ENCODE measurements at regions not wholly inside any gene's neighbourhood (a gene's known extent, or its start where the extent isn't known, plus 50 kb on each side); places are given as distances from the start of the nearest gene placed in this dataset.

DNA sequence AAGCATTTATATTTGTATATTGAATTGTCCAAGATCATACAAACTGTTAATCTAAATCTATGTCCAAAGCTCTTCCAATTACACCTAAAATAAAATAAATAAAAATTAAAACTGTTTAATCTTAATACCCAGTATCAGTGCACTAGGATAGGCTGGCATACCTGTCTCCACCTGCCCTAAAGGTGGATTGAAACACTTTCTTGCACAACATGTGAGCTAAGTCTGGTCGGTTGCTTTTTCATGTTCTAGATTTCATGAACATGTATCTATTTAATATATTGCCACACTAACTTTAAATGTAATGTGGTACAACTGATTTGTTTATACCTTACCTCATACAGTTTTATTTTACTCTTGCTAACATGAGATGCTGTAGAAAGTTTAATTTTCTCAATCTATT, 193.0 kb downstream of the VGLL3 start (continued):
- TF ChIP-seq, protein P1, sequence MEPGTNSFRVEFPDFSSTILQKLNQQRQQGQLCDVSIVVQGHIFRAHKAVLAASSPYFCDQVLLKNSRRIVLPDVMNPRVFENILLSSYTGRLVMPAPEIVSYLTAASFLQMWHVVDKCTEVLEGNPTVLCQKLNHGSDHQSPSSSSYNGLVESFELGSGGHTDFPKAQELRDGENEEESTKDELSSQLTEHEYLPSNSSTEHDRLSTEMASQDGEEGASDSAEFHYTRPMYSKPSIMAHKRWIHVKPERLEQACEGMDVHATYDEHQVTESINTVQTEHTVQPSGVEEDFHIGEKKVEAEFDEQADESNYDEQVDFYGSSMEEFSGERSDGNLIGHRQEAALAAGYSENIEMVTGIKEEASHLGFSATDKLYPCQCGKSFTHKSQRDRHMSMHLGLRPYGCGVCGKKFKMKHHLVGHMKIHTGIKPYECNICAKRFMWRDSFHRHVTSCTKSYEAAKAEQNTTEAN (CRISPR knock-in tag; IDR thresholded peaks at IDR 0.05) = no peak
- no peak for TF ChIP-seq ZBTB21 (CRISPR knock-in tag; IDR thresholded peaks at IDR 0.05; ENCODE audit: borderline replicate concordance)

DNA sequence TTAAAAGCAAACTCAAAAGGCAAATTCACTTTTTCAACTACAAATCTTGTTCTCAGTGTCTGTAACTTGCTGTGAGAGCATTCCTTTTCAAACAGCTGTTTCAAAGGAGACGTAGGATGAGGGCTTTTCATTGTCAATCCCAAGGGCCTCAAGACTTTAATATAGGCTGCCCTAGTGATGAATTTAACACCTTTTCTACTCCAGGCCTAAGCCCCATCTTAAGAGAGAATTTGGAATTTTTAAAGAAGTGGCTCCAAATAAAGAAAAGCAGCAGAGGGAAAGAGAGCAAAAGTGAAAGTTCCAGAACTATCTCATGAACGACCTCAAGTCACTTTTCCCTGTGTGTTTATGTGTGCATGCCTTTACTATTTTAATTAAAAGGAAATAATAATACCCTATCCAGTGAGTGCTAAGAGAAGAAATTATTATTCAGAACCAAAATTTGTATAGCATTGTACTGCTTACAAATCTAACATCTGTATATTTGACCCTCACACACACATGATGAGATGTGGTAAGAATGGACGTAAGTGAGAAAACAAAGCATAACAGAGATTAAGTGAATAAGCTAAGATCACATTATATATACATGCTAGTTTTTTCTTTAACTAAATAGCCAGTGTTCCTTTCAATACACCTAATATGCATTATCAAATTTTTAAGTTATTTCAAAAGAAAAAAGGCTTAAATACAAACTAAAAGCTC, 196.4 kb downstream of the VGLL3 start:
- H3K4me3 Mint-ChIP-seq = no peak overlapping the region
- no peaks in the 10 kb centered on the region for H3K27me3 Mint-ChIP-seq (ENCODE audit: low read depth)
- no peaks in the 10 kb centered on the region for H3K9me3 Mint-ChIP-seq
- no peak for DNase-seq (ENCODE audit: low spot score)
- ATAC-seq = no peak
- ChIA-PET POLR2A (interaction anchor here (0.5 to 1.1 kb wide), 2 partner anchors 23 to 586 kb away, joined by 3 to 6 read pairs; no protein-coding TSS in a partner anchor), CTCF (no interaction called here)
- H3K27ac Mint-ChIP-seq = no peak overlapping the region
- H3K4me1 Mint-ChIP-seq = peaks cover 9% of the 10 kb centered on the region
- no peaks in the 10 kb centered on the region for H3K36me3 Mint-ChIP-seq
- TF ChIP-seq CBFB (CRISPR knock-in tag; IDR thresholded peaks at IDR 0.05; ENCODE audit: low read depth) = no peak
- no peak for TF ChIP-seq ZNF423 (CRISPR knock-in tag; IDR thresholded peaks at IDR 0.05)
- no peak for TF ChIP-seq ZNF219 (CRISPR knock-in tag; IDR thresholded peaks at IDR 0.05; ENCODE audit: borderline replicate concordance)
- no peak for TF ChIP-seq ZNF138 (CRISPR knock-in tag; conservative IDR thresholded peaks at IDR 0.05)
- no peak for TF ChIP-seq JUN (CRISPR knock-in tag; IDR thresholded peaks at IDR 0.05)
- no peak for TF ChIP-seq ELF4 (CRISPR knock-in tag; IDR thresholded peaks at IDR 0.05; ENCODE audit: low read depth)
- TF ChIP-seq SP1 (CRISPR knock-in tag; conservative IDR thresholded peaks at IDR 0.05) = no peak
- TF ChIP-seq CREB1 (CRISPR knock-in tag; IDR thresholded peaks at IDR 0.05) = no peak
- TF ChIP-seq IRF2 (CRISPR knock-in tag; IDR thresholded peaks at IDR 0.05; ENCODE audit: borderline replicate concordance, low read depth) = no peak
- TF ChIP-seq OVOL2 (CRISPR knock-in tag; IDR thresholded peaks at IDR 0.05; ENCODE audit: borderline replicate concordance) = no peak
- no peak for TF ChIP-seq GTF2I (CRISPR knock-in tag; conservative IDR thresholded peaks at IDR 0.05)
- TF ChIP-seq HMGA2 (CRISPR knock-in tag; IDR thresholded peaks at IDR 0.05) = no peak
- TF ChIP-seq TP53 (CRISPR knock-in tag; IDR thresholded peaks at IDR 0.05) = no peak
- no peak for TF ChIP-seq ZNF121 (CRISPR knock-in tag; IDR thresholded peaks at IDR 0.05)
- TF ChIP-seq NR2C2 (CRISPR knock-in tag; IDR thresholded peaks at IDR 0.05) = no peak

DNA sequence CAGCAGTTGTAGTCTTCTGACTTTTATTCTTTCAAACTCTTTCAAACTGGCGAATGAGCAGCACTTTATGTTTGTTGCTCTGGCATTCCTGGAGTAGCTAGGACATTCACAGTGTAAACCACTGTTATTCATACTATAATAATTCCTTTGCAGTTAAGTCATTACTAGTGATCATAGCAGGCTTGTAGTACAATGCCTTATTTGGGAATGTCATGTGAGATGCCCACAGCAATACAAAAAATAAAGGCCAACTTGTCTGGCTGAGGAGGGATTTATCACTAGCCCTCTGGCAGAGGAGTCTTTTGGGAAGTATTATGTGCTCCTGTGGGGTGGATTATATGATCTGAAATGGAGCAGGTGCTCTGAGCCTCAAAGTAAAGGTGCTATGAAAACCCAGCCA, 197.2 kb downstream of the VGLL3 start:
- ChIA-PET POLR2A (no interaction called here), CTCF (no interaction called here)
- H3K4me3 Mint-ChIP-seq = no peak overlapping the region
- no peaks in the 10 kb centered on the region for H3K36me3 Mint-ChIP-seq
- ATAC-seq (peak; percentile 75), DNase-seq (ENCODE audit: low spot score) (no peak)
- no peaks in the 10 kb centered on the region for H3K9me3 Mint-ChIP-seq
- H3K27me3 Mint-ChIP-seq (ENCODE audit: low read depth) = no peaks in the 10 kb centered on the region
- H3K27ac Mint-ChIP-seq = no peak overlapping the region
- H3K4me1 Mint-ChIP-seq = peaks cover 9% of the 10 kb centered on the region
- TF ChIP-seq HMGA2 (CRISPR knock-in tag; IDR thresholded peaks at IDR 0.05) (no peak), NFATC4 (CRISPR knock-in tag; IDR thresholded peaks at IDR 0.05) (no peak), MYBL2 (CRISPR knock-in tag; IDR thresholded peaks at IDR 0.05) (no peak), ZNF232 (CRISPR knock-in tag; IDR thresholded peaks at IDR 0.05) (no peak), ZNF416 (CRISPR knock-in tag; IDR thresholded peaks at IDR 0.05) (no peak), TEAD4 (CRISPR knock-in tag; IDR thresholded peaks at IDR 0.05) (no peak), ZNF138 (CRISPR knock-in tag; conservative IDR thresholded peaks at IDR 0.05) (no peak), SOX15 (CRISPR knock-in tag; IDR thresholded peaks at IDR 0.05) (no peak), IRF2 (CRISPR knock-in tag; IDR thresholded peaks at IDR 0.05; ENCODE audit: borderline replicate concordance, low read depth) (no peak), ESRRA (CRISPR knock-in tag; IDR thresholded peaks at IDR 0.05; ENCODE audit: borderline replicate concordance) (no peak), TEAD1 (CRISPR knock-in tag; IDR thresholded peaks at IDR 0.05) (no peak)
- TF ChIP-seq, protein P2, sequence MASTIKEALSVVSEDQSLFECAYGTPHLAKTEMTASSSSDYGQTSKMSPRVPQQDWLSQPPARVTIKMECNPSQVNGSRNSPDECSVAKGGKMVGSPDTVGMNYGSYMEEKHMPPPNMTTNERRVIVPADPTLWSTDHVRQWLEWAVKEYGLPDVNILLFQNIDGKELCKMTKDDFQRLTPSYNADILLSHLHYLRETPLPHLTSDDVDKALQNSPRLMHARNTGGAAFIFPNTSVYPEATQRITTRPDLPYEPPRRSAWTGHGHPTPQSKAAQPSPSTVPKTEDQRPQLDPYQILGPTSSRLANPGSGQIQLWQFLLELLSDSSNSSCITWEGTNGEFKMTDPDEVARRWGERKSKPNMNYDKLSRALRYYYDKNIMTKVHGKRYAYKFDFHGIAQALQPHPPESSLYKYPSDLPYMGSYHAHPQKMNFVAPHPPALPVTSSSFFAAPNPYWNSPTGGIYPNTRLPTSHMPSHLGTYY (CRISPR knock-in tag; IDR thresholded peaks at IDR 0.05) = no peak
- TF ChIP-seq, protein P3, sequence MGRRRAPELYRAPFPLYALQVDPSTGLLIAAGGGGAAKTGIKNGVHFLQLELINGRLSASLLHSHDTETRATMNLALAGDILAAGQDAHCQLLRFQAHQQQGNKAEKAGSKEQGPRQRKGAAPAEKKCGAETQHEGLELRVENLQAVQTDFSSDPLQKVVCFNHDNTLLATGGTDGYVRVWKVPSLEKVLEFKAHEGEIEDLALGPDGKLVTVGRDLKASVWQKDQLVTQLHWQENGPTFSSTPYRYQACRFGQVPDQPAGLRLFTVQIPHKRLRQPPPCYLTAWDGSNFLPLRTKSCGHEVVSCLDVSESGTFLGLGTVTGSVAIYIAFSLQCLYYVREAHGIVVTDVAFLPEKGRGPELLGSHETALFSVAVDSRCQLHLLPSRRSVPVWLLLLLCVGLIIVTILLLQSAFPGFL (CRISPR knock-in tag; IDR thresholded peaks at IDR 0.05; ENCODE audit: borderline replicate concordance) = no peak
- TF ChIP-seq, protein P4, sequence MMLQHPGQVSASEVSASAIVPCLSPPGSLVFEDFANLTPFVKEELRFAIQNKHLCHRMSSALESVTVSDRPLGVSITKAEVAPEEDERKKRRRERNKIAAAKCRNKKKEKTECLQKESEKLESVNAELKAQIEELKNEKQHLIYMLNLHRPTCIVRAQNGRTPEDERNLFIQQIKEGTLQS (CRISPR knock-in tag; conservative IDR thresholded peaks at IDR 0.05) = no peak
- TF ChIP-seq, protein P5, sequence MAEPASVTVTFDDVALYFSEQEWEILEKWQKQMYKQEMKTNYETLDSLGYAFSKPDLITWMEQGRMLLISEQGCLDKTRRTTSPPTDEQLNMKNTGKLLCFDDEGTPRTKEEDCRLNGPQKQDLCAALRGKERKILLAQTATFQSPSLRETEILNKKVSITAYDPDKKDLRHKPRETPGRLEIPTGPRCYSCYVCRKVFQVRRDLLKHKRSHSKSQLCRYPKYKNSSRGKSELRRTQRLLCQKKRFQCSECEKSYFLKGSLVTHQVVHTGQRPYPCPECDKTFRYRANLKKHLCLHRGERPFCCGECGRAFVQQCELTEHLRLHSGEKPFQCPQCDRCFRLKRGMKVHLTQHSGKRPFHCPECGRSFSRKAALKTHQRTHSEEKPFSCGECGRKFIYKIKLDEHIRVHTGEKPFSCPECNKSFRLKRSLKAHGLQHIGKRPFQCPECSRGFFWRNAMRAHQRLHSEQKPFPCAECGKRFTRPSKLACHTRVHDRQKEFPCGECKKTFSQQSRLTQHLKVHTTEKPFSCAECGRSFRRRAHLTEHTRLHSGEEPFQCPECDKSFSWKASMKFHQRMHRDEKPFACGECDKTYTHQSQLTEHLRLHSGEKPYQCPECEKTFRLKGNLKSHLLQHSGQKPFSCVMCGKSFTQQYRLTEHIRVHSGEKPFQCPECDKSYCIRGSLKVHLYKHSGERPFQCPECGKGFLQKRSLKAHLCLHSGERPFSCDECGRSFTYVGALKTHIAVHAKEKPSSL (CRISPR knock-in tag; conservative IDR thresholded peaks at IDR 0.05) = no peak

Data from WTC11 (cell line).